ENCODE measurements at regions not wholly inside any gene's neighbourhood (a gene's known extent, or its start where the extent isn't known, plus 50 kb on each side); places are given as distances from the start of the nearest gene placed in this dataset.

DNA sequence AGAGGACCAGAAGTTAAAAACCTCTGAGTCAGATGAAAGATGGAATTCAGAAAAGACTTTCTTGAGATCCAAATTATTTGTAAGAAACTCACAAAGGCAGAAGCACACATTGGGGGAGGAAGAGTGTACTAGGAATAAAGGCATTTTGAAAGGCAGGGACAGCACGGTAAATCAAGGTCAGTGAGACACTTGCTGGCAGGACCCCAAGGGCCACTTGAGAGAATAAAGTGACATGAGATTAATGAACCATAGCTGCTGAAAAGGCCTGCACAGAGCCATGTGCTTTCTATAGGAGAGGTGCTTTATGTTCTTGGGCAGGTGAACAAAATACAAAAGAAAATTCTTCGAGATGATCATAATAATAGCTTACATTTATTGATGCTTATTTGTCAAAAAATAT is 929.9 kb upstream of the MBL2 start:
- no peaks in the 10 kb centered on the region for H3K9me3 ChIP-seq
- no peak overlapping the region for H3K4me3 ChIP-seq
- no peak overlapping the region for H3K27ac ChIP-seq
- H3K36me3 ChIP-seq = no peaks in the 10 kb centered on the region
- TF ChIP-seq, protein P1, sequence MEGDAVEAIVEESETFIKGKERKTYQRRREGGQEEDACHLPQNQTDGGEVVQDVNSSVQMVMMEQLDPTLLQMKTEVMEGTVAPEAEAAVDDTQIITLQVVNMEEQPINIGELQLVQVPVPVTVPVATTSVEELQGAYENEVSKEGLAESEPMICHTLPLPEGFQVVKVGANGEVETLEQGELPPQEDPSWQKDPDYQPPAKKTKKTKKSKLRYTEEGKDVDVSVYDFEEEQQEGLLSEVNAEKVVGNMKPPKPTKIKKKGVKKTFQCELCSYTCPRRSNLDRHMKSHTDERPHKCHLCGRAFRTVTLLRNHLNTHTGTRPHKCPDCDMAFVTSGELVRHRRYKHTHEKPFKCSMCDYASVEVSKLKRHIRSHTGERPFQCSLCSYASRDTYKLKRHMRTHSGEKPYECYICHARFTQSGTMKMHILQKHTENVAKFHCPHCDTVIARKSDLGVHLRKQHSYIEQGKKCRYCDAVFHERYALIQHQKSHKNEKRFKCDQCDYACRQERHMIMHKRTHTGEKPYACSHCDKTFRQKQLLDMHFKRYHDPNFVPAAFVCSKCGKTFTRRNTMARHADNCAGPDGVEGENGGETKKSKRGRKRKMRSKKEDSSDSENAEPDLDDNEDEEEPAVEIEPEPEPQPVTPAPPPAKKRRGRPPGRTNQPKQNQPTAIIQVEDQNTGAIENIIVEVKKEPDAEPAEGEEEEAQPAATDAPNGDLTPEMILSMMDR (IDR thresholded peaks at IDR 0.05 in 4 of 5, conservative IDR thresholded peaks at IDR 0.05 in 1 of 5) = no peak
- H3K27me3 ChIP-seq = no peaks in the 10 kb centered on the region
- ATAC-seq (no peak), DNase-seq (no peak)
- in situ Hi-C loops (cut with MboI; ENCODE audit: low sequenced_read_pairs in 4 of 4) (no loop called here), intact Hi-C loops (cut with DNase I; ENCODE audit: low total_unique reads) (no loop called here)
- H3K4me1 ChIP-seq = no peaks in the 10 kb centered on the region

DNA sequence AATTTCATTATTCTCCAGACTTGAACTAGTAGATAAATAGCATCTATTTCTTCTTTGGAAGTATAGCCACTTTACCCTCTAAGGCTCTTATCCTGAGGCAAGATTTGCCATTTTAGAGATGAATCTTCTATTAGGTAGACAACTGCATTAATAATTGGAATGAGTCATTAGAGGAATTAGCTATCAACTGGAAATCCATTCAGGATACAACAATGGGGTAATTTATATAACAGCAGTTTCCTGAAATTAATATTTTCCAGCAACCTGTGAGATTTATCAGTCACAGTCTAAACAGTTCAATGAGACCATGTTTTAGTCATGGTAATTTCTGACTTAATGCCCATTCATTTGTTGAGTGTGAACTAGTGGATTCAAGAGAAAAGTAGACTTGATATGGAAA is 928.6 kb upstream of the MBL2 start:
- TF ChIP-seq, protein P1 (IDR thresholded peaks at IDR 0.05 in 4 of 5, conservative IDR thresholded peaks at IDR 0.05 in 1 of 5) = no peak
- TF ChIP-seq POLR2A (IDR thresholded peaks at IDR 0.05) = no peak
- no peak for DNase-seq
- no peak overlapping the region for H3K27ac ChIP-seq
- H3K4me3 ChIP-seq = no peak overlapping the region
- H3K4me1 ChIP-seq = no peaks in the 10 kb centered on the region
- no peaks in the 10 kb centered on the region for H3K36me3 ChIP-seq
- no peak for ATAC-seq
- in situ Hi-C loops (cut with MboI; ENCODE audit: low sequenced_read_pairs in 4 of 4) = no loop called here
- H3K27me3 ChIP-seq = no peaks in the 10 kb centered on the region
- intact Hi-C loops (cut with DNase I; ENCODE audit: low total_unique reads) = no loop called here
- no peaks in the 10 kb centered on the region for H3K9me3 ChIP-seq

DNA sequence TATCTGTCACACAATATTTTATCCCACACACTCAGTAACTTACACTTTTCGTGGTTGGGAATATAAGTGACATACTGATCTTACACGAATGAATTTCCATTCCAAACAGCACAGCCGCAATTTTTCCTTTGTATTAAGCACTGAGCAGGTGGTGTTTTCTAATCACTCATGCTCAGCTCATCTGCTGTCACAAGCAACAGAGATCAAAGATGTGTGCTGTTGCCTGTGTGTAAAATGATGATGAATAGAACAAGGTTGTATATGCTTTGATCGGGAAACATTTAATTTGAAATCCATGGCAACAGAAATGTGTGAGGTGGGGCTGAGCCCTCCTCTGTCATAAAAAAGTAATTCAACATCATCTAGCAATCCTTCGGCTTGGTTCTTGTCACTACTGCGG is 927.7 kb upstream of the MBL2 start:
- ATAC-seq = no peak
- Histone ChIP-seq H3K27ac (no peak overlapping the region), H3K4me1 (no peaks in the 10 kb centered on the region), H3K27me3 (no peaks in the 10 kb centered on the region), H3K9me3 (no peaks in the 10 kb centered on the region), H3K4me3 (no peak overlapping the region), H3K36me3 (no peaks in the 10 kb centered on the region)
- intact Hi-C loops (cut with DNase I; ENCODE audit: low total_unique reads) (no loop called here), in situ Hi-C loops (cut with MboI; ENCODE audit: low sequenced_read_pairs in 4 of 4) (no loop called here)
- no peak for TF ChIP-seq POLR2A (IDR thresholded peaks at IDR 0.05)
- TF ChIP-seq, protein P1 (IDR thresholded peaks at IDR 0.05 in 4 of 5, conservative IDR thresholded peaks at IDR 0.05 in 1 of 5) = no peak
- no peak for DNase-seq

DNA sequence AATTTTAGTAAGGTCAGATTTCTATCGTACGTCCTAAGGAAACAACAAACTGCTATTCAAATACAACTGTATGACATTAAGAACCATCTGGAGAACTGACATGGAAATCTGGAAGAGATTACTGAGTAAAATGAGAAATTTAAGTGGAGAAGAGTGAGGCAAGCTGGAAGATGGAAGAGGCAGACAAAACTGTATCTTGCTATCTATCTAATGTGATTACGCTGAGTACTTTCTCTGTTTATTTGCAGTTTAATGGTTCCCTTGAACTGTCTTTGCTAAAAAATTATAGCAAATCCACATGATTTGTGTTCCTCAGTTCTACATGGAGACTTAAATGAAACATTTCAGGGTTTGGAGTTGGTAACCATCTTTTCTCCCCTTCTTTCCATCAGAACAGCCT is 927.1 kb upstream of the MBL2 start:
- Histone ChIP-seq H3K4me3 (no peak overlapping the region), H3K4me1 (no peaks in the 10 kb centered on the region), H3K27ac (no peak overlapping the region), H3K27me3 (no peaks in the 10 kb centered on the region), H3K36me3 (no peaks in the 10 kb centered on the region), H3K9me3 (no peaks in the 10 kb centered on the region)
- intact Hi-C loops (cut with DNase I; ENCODE audit: low total_unique reads) = no loop called here
- DNase-seq = no peak
- in situ Hi-C loops (cut with MboI; ENCODE audit: low sequenced_read_pairs in 4 of 4) = no loop called here
- no peak for TF ChIP-seq POLR2A (IDR thresholded peaks at IDR 0.05)
- TF ChIP-seq, protein P1 (IDR thresholded peaks at IDR 0.05 in 4 of 5, conservative IDR thresholded peaks at IDR 0.05 in 1 of 5) = no peak
- no peak for ATAC-seq

DNA sequence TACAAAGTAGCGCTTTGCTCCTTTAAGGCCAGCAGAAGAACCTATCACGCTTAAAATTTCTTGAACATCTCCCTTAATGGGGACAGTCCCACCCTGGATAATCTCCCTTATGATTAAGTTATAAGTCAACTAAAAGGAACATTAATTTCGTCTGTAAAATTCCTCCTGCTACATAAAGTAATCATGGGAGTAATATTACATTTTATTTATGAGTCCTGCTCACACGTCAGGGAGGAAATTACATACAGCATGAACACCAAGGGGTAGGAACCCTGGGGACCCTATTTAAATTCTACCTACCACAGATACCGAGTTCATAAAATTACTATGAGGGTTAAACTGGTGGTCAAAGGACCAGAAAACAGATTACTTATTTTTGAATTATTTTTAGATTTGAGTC is 926.6 kb upstream of the MBL2 start:
- Histone ChIP-seq H3K4me1 (no peaks in the 10 kb centered on the region), H3K4me3 (no peak overlapping the region), H3K9me3 (no peaks in the 10 kb centered on the region), H3K27me3 (no peaks in the 10 kb centered on the region), H3K27ac (no peak overlapping the region), H3K36me3 (no peaks in the 10 kb centered on the region)
- ATAC-seq (no peak), DNase-seq (no peak)
- in situ Hi-C loops (cut with MboI; ENCODE audit: low sequenced_read_pairs in 4 of 4) (no loop called here), intact Hi-C loops (cut with DNase I; ENCODE audit: low total_unique reads) (no loop called here)
- no peak for TF ChIP-seq POLR2A (IDR thresholded peaks at IDR 0.05)
- TF ChIP-seq, protein P1 (IDR thresholded peaks at IDR 0.05 in 4 of 5, conservative IDR thresholded peaks at IDR 0.05 in 1 of 5) = no peak
